Activated CD4-positive, alpha-beta T cell treated with anti-CD3 and anti-CD28 coated beads, Interleukin-2, Interleukin-6, amounts not matched to agents 100 ng/mL and 50 ng/mL, durations not matched to agents 16 hours and 8 hours (primary cell): ENCODE measurements at regions not wholly inside any gene's neighbourhood (a gene's known extent, or its start where the extent isn't known, plus 50 kb on each side); places are given as distances from the start of the nearest gene placed in this dataset.
"Not testable (repeated sequence)": the region's sequence is repeated elsewhere in the genome, so short reads cannot be mapped to it uniquely, and the experiment has no call there.

ENCODE experiments used
- DNase-seq: peaks from one replicate; pipeline ENCODE4 v3.0.0-alpha.2; 2020

DNA sequence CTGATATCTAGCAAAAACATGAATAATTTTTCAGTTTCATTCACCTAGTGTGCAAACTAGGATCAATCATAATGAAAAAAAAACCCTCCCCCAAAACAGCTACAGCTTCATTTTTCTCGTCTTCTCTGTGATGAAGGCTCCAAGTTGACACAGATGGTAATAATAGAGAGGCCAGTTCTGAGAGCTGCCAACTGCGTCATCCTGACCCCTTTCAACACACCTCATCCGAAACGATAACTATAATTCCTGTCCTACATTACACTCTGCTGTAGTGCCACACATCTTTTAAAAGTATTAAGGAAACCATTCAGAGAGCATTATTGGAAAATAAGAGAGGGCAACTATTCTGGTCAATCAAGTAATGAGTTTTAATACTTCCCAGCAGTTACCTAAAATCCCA, 962.3 kb upstream of the ADAMTS5 start:
- not testable (repeated sequence) for DNase-seq

DNA sequence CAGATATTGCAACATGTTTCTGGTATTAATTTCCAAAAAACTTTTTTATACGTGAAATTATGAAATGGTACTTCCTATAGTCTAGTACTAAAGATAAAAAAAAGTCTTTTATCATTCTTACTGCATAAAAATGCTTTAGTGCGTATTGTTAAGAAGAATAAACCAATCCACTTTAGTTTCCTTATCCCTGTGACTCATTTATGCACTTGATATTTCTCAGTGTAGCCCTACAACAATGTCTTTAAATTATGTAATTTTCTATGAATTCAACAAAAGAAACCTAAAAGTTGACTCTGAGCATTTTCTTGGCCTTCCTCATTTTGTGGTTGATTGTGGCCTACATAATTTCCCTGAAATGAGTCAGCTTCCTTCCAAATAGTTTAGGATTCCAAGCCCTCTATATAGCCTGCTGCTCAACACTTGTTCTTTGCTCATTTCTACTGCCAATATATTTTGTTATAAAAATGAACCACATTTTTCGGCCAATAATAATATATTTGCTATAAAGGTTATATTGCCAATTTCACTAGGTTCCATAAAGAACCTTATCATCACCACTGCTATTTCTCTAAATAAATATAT, 961.7 kb upstream of the ADAMTS5 start:
- not testable (repeated sequence) for DNase-seq

DNA sequence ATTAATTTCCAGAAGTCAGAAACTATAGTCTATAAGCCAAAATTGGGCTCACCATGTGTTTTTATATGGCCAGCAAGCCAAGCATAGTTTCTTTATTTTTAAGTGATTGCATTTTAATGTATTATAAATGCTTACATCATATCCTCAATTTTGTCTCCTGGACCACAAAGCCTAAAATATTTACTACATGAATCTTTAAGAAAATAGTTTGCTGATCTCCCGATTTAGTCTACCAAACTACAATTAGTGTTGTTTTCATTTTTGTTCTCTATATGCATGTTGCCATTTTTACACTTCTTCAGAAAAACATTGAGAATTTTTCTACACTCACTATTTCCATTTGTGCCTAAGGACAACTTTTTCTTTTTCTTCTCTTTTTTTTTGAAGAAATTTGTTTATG, 954.5 kb upstream of the ADAMTS5 start:
- not testable (repeated sequence) for DNase-seq

DNA sequence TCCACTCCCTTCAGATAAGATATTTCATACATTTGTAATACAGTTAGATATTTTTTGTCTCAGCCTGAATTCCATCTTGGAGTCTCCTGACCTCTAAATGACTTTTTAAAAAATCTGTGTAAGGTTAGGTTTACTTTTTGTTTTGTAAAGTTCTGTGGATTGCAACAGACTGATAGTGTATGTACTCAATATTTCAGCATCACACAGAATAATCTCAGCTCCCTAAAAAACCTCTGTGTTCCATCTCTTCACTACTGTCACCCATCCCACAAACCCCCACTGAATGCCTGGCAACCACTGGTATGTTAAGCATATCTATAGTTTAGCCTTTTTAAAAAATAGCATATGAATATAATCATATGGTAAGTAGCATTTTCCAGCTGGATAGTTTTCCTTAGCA, 951.1 kb upstream of the ADAMTS5 start:
- not testable (repeated sequence) for DNase-seq

DNA sequence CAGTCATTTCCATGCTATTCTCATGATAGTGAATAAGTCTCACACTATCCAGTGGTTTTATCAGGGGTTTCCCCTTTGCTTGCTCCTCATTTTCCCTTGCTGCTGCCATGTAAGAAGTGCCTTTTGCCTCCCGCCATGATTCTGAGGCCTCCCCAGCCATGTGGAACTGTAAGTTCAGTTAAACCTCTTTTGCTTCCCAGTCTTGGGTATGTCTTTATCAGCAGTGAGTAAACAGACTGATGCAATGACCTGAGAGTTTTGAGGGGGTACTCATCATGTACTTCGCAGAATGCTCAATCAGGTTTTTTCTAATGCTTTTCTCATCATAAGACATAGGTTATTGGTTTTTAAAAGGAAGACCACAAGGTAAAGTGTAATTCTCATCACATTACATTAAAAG, 949.4 kb upstream of the ADAMTS5 start:
- DNase-seq, result not testable (repeated sequence)

DNA sequence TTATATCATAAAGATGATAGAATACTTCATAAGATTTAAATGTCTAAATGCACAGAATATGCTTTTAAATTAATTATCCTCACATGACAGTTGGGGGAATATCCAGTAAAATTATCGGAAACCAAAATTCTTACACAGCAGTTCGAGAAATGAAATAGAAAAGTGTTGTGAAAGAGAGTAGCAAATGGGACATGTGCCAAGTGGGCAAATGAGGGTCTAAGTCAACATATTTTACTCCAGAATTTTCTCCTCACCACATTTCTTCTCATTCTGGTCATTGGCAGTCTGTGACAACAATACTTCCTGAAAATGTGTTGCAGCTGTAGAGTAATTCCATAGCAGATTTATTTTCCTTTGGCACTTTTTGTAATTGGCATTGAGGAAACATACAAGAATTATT, 945.2 kb upstream of the ADAMTS5 start:
- not testable (repeated sequence) for DNase-seq

DNA sequence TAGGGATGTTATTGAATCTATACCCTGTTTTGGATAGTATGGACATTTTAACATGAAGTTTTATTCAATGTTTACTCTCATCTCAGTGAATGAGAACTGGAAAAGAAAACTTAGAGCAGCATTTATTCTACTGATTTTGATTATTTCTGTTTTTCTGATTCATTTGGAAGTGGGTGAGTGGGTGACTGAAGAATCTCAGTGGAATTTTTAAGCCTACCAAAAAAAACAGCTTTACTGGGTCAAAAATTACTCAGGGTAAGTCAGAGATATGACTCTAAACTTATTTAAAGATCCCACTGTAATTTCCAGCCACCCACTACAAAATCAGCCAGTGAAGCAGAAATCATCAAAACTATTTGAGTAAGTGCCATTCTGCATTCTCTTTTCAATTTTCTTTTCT, 942.6 kb upstream of the ADAMTS5 start:
- not testable (repeated sequence) for DNase-seq

DNA sequence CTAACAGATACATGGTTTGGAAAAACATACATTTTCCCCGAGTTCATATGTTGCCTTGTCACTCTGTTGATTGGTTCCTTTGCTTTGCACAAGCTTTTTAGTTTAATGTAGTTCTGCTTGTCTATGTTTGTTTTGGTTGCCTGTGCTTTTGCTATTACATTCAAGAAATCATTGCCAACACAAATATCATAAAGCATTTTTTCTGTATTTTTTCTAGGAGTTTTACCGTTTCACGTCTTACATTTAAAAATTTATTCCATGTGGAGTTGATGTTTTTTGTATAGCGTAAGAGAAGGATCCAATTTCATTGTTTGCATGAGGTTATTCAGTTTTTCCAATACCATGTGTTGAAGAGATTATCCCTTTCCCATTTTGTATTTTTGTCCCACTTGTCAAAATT, 941.9 kb upstream of the ADAMTS5 start:
- not testable (repeated sequence) for DNase-seq

DNA sequence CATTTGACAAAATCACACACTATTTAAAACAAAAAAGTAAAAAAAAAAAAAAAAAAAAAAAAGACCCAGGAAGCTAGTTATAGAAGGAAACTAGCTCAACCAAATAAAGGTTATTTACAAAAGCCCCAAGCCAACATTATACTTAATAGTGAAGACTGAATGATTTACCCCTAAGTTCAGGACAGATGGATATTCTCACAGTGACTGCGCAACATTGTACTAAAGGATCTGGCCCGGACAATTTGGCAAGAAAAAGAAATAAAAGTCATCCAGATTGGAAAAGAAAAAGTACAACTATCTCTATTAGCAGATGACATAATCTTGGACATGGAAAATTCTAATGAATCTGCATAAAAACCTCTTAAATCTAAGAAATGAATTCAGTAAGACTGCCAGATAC, 936.0 kb upstream of the ADAMTS5 start:
- DNase-seq, result not testable (repeated sequence)

DNA sequence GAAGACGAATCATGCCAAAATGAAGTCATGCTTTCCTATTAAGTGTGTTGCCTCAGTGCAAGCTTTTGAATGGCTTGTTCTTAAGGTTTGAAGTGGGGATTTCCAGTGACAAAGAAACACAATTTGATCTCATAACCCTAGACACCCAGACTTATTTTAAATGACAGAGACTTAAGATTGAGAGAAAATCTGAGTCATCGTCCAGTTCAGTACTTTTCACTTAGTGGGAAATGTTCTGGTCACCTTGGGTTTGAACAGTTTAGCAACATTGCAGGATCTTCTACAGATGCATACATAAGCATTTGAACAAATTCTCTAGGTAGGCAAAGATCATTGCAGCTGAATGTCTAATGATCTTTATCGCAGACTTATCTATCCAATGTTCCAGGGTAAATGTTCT, 926.7 kb upstream of the ADAMTS5 start:
- DNase-seq, result not testable (repeated sequence)

DNA sequence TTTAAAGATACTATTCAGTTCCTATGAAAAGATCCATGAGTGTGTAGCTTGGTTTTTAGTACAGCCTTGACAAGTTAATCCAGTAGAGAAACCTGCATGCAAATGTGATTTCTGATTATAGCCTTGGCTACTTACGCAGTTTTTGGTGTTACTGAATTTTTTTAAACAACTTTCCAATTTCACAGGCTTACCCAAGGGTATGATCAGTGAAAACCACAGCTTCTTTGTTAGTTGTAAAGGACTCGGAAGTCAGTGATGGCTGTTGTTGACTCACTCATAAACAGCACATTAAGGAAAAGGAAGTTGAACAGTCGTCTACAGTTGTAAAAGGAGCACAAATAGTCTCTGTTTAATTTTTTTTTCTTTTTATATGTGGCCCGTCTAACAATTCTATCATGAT, 924.6 kb upstream of the ADAMTS5 start:
- DNase-seq, result not testable (repeated sequence)

DNA sequence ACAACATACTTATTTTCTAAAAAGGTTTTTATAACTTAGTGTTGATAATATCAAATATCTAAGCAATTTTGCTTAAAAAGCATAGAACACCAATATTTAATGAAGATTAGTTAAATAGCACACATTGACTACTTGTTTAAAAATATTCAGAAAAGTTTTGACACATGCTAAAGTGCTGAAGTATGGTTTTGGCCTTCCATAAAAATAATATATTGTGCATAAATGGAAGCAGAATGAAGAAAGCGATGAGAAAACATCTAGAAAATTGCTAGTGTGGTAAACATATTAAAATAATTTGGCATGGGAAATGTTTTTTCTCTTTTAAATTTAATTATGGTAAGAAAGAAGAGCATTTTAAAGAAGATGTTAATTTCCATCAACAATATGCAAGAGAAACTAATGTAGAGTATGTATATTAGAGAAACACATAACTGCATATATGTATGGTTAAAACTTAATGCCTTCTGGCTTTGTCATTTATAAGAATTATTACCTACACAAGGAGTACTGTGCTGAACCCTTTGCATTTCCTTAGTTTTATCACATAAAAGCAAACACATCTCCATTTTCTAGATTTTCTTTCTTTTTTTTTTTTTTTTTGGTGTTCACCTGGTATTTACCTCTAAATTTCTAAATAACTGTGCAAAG, 921.0 kb upstream of the ADAMTS5 start:
- DNase-seq, result not testable (repeated sequence)

DNA sequence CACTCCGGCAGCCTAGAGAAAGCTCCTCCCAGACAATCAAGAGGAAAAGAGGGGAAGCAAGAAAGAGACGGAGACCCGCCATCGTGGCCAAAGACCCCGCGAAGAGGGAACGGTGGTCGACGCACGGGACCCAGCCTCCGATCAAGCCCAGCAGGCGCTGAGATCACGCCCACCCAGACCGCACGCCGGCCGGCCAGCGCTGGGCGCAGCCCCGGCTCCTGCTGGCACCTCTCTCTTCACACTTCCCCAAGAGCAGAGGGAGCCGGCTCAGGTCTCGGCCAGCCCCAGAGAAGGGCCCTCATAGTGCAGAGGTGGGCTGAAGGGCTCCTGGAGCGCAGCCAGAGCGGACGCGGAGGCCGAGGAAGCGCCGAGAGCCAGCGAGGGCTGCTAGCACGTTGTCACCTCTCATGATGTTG, 918.4 kb upstream of the ADAMTS5 start:
- no peak for DNase-seq

DNA sequence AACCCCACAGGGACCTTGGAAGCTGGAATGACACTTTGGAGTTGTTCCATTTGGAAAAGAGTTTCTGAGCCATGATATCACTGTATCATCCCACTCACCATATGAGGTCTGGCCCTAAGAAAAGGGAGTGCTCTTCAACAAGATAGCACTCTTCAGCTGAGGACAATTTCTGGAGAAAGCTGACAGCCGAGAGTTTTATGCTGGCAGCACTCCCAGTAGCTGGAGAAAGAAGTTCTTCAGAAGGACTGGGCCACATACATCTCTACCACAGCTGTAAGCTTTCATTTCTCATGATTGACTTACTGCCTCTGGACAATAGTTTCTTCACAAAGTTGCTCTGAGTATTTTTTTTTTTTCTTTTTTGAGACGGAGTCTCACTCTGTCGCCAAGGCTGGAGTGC, 914.4 kb upstream of the ADAMTS5 start:
- not testable (repeated sequence) for DNase-seq

DNA sequence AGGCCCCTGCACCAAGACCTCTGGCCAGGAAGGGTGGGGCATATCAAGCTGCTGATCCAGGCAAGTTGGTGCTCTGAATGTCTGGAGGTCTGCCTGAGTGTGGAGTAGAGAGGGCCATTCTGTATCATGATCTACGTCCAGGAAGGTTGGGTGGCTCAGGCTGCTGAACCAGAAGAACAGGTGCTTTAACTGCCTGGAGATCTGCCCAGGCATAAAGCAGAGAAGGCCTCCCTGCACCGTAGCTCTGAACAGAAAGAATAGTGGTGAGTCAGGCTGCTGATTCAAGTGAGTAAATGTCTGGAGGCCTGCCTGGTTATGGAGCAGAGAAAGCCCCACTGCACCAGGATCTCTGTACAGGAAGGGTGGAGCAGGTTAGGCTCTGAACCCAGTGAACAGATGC, 905.5 kb upstream of the ADAMTS5 start:
- DNase-seq, result not testable (repeated sequence)

DNA sequence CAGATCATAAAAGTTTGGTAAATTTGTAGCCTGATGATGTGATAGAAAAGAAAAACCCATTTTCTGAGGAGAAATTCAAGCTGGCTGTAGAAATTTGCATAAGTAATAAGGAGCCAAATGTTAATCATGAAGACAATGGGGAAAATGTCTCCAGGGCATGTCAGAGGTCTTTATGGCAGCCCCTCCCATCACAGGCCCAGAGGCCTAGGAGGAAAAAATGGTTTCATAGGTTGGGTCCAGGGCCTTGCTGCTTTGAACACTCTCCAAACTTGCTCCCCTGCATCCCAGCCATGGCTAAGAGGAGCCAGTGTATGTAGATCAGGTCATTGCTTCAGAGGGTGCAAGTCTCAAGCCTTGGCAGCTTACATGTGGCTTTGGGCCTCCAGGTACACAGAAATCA, 903.9 kb upstream of the ADAMTS5 start:
- not testable (repeated sequence) for DNase-seq

DNA sequence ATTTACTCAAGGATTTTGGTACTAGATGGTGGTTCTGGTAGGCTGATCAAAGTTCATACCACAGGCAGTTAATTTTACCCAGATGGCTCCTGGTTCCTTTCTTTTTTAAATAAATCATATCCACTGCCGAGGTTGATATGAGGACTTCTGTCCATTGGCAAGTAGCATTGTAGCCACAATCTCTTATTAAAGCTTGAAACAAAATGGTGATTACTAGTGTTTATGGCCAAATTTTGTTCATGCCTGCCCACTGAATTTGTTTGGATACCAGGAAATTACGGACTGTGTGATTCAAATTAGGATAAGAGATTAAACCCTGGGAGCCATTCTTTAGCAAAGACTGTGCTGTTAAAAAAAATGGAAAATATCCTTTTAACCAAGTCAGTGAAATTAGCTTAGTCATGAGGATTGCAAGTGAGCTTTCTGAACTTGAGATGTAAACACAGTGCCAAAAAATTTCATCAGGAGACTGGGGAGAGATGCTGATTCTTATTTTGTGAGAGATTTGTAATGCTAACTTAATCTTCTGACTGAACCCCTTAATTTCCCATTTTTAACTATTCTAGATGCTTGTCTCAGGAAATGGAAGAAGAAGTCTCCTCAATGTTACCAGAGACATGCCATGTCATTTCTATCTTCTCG, 893.5 kb upstream of the ADAMTS5 start:
- DNase-seq, result not testable (repeated sequence)

DNA sequence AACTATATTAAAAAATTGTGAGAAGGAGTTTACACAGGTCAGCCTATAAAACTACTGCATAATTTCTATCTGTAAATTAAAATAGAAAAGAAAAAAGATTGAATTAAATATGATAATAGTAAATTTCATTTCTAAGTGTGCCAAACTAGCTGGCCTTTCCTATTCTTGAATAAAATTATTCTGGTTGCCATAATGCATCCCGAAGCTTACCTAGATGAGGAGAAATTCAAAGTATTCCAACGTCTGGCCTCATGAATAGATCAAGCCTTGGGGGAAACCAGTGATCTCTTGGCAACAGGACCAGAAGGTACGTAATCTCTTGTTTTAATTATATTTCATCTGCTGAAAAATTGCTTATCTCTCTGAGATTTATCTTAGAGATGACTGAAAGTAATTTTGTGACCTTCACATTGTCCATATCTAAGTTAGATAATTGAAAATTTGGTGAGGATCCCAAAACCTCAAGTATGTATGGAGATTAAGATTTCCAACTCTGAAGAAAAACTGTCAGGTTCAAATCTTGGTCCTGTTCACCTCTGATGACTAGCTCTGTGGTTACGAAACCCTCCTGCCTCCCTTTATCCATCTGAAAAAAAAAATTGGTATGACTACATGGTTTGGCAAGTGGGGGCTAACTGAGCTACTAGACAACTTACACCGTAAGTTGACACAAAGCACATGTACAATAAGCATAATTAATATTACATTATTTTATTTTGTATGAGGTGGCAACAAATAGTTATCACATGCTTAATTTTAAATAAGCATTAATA, 891.4 kb upstream of the ADAMTS5 start:
- DNase-seq, result not testable (repeated sequence)

DNA sequence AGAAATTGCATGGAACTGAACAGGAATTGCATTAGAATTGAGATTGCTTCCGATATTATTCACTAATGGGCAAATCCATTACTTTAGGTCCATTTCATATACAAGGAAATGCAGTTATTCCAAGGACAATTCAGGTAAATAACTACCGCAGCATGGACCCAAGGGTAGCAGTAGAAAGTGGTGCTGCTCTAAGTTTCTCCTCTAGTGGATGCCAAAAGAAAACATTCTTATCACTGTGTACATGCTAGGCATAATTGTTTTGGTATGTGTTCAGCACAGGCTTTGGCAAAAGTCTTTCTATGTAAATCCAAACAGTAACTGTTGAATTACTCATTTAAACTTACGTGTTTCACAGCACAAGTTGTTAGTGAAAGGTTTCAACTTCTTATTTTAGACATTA, 890.1 kb upstream of the ADAMTS5 start:
- DNase-seq, result not testable (repeated sequence)

DNA sequence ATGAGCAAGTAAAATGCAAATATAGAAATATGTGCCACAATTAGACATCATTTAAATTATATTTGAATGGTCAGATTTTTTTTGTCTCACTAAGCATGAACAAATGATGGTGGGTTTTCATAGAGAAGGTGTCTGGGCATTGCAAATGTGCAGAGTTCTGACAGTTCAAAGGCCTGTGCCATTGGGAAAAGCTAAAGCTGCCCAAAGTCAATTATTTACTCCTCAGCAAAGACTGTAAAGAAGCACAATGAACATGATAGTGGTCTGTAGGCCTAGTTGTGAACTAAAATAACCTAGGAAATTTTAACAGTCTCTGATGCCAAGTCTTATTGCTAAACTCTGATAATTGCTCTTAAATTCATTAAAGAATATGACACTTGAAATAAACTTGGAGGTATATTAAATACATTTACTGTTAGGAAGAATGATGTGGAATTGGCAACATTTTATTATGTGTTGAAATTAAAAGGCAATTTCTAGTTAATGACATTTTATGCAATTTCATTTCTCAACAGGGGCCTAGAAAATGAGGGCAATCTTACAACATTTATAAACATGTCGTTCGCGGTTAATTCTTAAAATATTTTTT, 874.3 kb upstream of the ADAMTS5 start:
- no peak for DNase-seq

DNA sequence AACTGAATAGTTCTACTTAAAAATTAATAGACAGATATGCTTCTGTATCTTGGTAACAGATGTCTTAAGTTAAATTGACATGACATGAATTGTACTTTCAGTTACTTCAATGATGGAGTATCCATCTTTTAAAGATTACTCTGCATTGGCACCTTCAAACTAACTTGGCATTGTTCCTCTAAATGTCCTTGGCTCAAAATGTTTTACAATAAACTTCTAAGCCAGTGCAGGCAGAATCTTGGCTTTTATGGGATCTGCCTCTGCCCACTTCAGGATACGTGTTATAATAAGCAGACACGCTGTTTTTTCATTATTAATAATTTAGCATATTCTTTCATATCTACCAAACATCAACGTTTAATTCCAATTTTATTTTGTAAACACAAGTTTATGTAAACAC, 873.4 kb upstream of the ADAMTS5 start:
- no peak for DNase-seq

DNA sequence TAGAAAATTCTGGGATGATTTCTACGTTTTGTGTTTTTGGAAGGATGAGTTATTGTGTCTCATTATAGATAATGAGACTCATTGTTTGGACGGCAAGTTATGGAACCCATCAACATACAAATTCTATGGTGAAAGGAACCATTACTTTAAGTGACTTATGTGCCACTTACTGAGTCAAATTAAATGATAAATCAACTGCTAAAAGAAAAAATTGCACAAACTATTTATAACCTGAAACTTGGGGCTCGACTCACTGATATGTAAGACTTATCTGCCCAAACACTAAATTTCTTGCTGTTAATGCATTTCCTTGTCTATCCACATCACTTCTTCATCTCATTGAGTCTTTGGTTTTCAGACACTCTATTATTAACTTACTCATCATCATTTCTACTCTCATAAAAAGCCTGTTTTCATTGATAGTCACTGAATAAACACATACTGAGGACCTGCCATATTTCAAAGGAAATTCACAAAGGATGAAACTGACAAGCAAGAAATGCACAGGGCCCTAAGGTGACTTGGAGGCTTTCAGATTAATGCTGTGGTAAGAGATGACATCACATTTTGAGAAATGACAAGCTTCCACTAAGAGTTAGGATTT, 872.7 kb upstream of the ADAMTS5 start:
- no peak for DNase-seq

DNA sequence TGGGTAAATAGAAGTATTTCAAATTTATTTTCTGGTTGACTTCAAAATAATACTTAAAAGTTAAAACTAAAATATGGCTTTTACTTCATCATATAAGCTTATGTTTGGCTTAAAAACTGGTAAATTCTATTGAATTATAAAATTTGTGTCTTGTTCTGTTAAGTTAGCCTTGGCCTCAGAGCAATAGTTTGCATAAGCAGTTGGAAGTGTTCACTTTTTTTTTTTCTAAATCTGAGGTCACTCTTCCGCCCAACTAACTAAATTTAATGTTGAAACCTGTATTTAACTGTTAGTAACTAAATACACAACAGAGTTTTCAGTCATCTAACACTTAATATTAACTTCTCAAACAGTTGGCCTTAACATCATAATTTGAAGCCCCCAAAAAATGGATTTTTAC, 871.7 kb upstream of the ADAMTS5 start:
- DNase-seq, result no peak
